Neural cell (in vitro differentiated cells): ENCODE measurements at regions not wholly inside any gene's neighbourhood (a gene's known extent, or its start where the extent isn't known, plus 50 kb on each side); places are given as distances from the start of the nearest gene placed in this dataset.

Experiments used
- H2AFZ ChIP-seq: fragments of 200-600, 300-800 bp; sonication (generic), shearing (Covaris generic); 2 replicates; pipeline ENCODE4 v1.6.0; 2014; ENCODE audit warnings: low read depth, mild to moderate bottlenecking, antibody characterized with exemption, low read length, moderate library complexity
- H3F3A ChIP-seq: fragments of 200-600 bp; shearing (Covaris generic); 2 replicates; pipeline ENCODE4 v1.6.1; 2016; ENCODE audit warnings: mild to moderate bottlenecking, moderate library complexity, mixed read lengths, antibody characterized with exemption, low read length; ENCODE audit not compliant: insufficient read depth, poor library complexity, severe bottlenecking
- H3K27ac ChIP-seq: fragments of 200-600, 300-800 bp; sonication (generic), shearing (Covaris generic); 2 replicates; pipeline ENCODE4 v1.5.1; 2014; ENCODE audit warnings: mild to moderate bottlenecking, low read length, moderate library complexity
- H3K27me3 ChIP-seq: fragments of 300-800, 200-600 bp; sonication (generic), shearing (Covaris generic); 2 replicates; pipeline ENCODE4 v1.6.0; 2014; ENCODE audit warnings: mild to moderate bottlenecking, low read depth, low read length, moderate library complexity; ENCODE audit not compliant: insufficient read depth
- H3K36me3 ChIP-seq: fragments of 300-800, 200-600 bp; sonication (generic), shearing (Covaris generic); 2 replicates; pipeline ENCODE4 v1.5.1; 2014; ENCODE audit warnings: mild to moderate bottlenecking, antibody characterized with exemption, low read length, moderate library complexity; ENCODE audit not compliant: insufficient read depth
- H3K4me2 ChIP-seq: fragments of 300-800, 200-600 bp; sonication (generic), shearing (Covaris generic); 2 replicates; pipeline ENCODE4 v1.6.0; 2014; ENCODE audit warnings: mild to moderate bottlenecking, low read length
- H3K4me3 ChIP-seq: fragments of 300-800, 200-600 bp; sonication (generic), shearing (Covaris generic); 2 replicates; pipeline ENCODE4 v1.5.1; 2014; ENCODE audit warnings: mild to moderate bottlenecking, low read length, moderate library complexity
- H3K79me2 ChIP-seq: fragments of 200-600 bp; shearing (Covaris generic); replicated peaks from 2 replicates; pipeline ENCODE4 v1.6.0; 2014; ENCODE audit warnings: mild to moderate bottlenecking, low read length, moderate library complexity; ENCODE audit not compliant: insufficient read depth
- H3K9ac ChIP-seq: fragments of 300-800, 200-600 bp; sonication (generic), shearing (Covaris generic); 2 replicates; pipeline ENCODE4 v1.6.1; 2016; ENCODE audit warnings: mild to moderate bottlenecking, low read length, mixed read lengths
- H3K9me2 ChIP-seq: fragments of 200-600 bp; shearing (Covaris generic); 2 replicates; pipeline ENCODE4 v1.6.1; 2016; ENCODE audit warnings: mild to moderate bottlenecking, low read length, mixed read lengths; ENCODE audit not compliant: insufficient read depth
- H3K9me3 ChIP-seq: fragments of 200-600, 300-800 bp; sonication (generic), shearing (Covaris generic); 2 replicates; pipeline ENCODE4 v1.6.1; 2016; ENCODE audit warnings: mild to moderate bottlenecking, mixed run types, low read length, moderate library complexity, mixed read lengths
- H4K20me1 ChIP-seq: fragments of 200-600 bp; shearing (Covaris generic); 2 replicates; pipeline ENCODE4 v1.6.1; 2016; ENCODE audit warnings: mild to moderate bottlenecking, mixed run types; ENCODE audit not compliant: insufficient read depth
- EP300 ChIP-seq: fragments of 450-650 bp; conservative IDR thresholded peaks from 2 replicates; pipeline ENCODE4 v1.6.1; 2014; ENCODE audit warnings: antibody characterized with exemption, mild to moderate bottlenecking, moderate library complexity; ENCODE audit not compliant: poor library complexity, severe bottlenecking
- EZH2 ChIP-seq: fragments of 200-600, 300-800 bp; shearing (Covaris generic), sonication (generic); IDR thresholded peaks from 2 replicates; pipeline ENCODE4 v1.6.1; 2014; ENCODE audit warnings: antibody characterized with exemption, low read length, borderline replicate concordance, mild to moderate bottlenecking; ENCODE audit not compliant: insufficient read depth, poor library complexity, severe bottlenecking
- MXI1 ChIP-seq: fragments of 450-650 bp; conservative IDR thresholded peaks from 2 replicates; pipeline ENCODE4 v1.6.1; 2014; ENCODE audit warnings: antibody characterized with exemption, mild to moderate bottlenecking; ENCODE audit not compliant: poor library complexity, severe bottlenecking
- POLR2AphosphoS5 ChIP-seq: IDR thresholded peaks from 2 replicates; pipeline ENCODE4 v1.6.1; 2012
- RAD21 ChIP-seq: fragments of 450-650 bp; conservative IDR thresholded peaks from 2 replicates; pipeline ENCODE4 v1.6.1; 2014; ENCODE audit warnings: antibody characterized with exemption, mild to moderate bottlenecking, moderate library complexity
- SMC3 ChIP-seq: fragments of 450-650 bp; conservative IDR thresholded peaks from 2 replicates; pipeline ENCODE4 v1.6.1; 2014; ENCODE audit warnings: antibody characterized with exemption, mild to moderate bottlenecking, moderate library complexity; ENCODE audit not compliant: poor library complexity
- TAF1 ChIP-seq: IDR thresholded peaks from 2 replicates; pipeline ENCODE4 v1.6.1; 2012; ENCODE audit warnings: low read depth
- TF ChIP-seq, protein P1 (sequence below): fragments of 450-650 bp; IDR thresholded peaks from 2 replicates; pipeline ENCODE4 v1.5.1; 2014; ENCODE audit warnings: antibody characterized with exemption, mild to moderate bottlenecking, moderate library complexity; ENCODE audit not compliant: poor library complexity, severe bottlenecking
- TF ChIP-seq, protein P2 (sequence below): IDR thresholded peaks from 2 replicates; pipeline ENCODE4 v1.6.1; 2012; ENCODE audit warnings: borderline replicate concordance

DNA sequence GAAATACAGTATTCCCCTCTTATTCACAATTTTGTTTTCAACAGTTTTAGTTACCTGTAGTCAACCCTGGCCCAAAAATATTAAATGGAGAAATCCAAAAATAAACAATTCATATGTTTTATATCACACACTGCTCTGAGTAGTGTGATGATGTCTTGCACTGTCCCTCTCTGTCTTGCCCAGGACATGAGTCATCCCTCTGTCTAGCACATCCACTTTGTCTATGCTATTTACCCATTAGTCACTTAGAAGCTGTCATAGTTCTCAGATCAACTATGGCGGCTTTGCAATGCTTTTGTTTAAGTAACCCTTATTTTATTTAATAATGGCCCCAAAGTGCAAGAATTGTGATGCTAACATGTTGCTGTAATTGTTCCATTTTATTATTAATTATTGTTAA, 380.6 kb upstream of the REG3G start:
- H3K9me3 ChIP-seq: no peaks in the 10 kb centered on the region
- H3K79me2 ChIP-seq: no peaks in the 10 kb centered on the region
- no peaks in the 10 kb centered on the region for H3K9me2 ChIP-seq
- no peak overlapping the region for H2AFZ ChIP-seq
- H3K4me2 ChIP-seq: no peak overlapping the region
- no peaks in the 10 kb centered on the region for H3F3A ChIP-seq
- H4K20me1 ChIP-seq: no peaks in the 10 kb centered on the region
- no peaks in the 10 kb centered on the region for H3K27me3 ChIP-seq
- H3K27ac ChIP-seq: no peak overlapping the region
- H3K9ac ChIP-seq: no peak overlapping the region
- H3K36me3 ChIP-seq: no peaks in the 10 kb centered on the region
- no peak for TF ChIP-seq POLR2AphosphoS5
- no peak overlapping the region for H3K4me3 ChIP-seq

DNA sequence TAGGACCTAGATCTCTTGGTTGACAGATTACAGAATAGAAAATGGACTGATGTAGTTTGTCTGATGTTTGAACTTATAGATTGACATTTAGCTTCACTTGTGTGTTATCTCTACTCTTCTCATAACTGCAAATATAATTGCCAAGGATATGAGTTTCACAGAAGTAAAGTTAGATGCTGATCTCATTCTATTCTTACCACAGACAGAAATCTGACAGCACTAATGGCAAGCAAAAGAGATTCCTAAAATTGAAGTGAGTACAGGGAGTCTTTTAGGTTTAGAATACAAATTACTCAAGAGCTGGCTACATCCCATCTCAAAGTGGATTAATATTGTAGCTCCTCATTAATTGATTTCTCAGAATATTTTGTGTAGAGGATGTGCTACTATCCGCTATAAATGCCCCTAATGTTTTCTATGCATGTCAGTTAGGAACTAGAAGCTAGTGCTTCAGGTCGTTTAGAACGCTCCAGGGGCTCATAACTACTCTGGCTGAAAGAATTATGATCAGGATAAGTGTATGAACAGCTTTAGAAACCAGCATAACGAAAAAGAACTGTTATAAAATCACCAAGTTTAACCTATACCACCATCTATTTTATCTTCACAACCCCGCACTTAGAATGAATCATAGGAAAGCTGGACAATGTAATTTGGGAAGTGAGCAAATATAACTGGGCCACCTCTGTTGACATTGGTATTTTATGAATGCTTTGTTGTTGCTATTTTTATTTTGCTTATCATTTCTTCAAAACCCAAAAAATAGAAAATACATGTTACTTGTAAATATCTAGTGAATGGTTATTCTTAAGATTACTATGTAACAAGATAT, 378.8 kb upstream of the REG3G start:
- no peaks in the 10 kb centered on the region for H3K9me2 ChIP-seq
- no peaks in the 10 kb centered on the region for H3K36me3 ChIP-seq
- TF ChIP-seq POLR2AphosphoS5 (no peak), EP300 (no peak), MXI1 (no peak), EZH2 (no peak), RAD21 (no peak), SMC3 (no peak), TAF1 (no peak)
- TF ChIP-seq, protein P1, sequence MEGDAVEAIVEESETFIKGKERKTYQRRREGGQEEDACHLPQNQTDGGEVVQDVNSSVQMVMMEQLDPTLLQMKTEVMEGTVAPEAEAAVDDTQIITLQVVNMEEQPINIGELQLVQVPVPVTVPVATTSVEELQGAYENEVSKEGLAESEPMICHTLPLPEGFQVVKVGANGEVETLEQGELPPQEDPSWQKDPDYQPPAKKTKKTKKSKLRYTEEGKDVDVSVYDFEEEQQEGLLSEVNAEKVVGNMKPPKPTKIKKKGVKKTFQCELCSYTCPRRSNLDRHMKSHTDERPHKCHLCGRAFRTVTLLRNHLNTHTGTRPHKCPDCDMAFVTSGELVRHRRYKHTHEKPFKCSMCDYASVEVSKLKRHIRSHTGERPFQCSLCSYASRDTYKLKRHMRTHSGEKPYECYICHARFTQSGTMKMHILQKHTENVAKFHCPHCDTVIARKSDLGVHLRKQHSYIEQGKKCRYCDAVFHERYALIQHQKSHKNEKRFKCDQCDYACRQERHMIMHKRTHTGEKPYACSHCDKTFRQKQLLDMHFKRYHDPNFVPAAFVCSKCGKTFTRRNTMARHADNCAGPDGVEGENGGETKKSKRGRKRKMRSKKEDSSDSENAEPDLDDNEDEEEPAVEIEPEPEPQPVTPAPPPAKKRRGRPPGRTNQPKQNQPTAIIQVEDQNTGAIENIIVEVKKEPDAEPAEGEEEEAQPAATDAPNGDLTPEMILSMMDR: no peak
- TF ChIP-seq, protein P2, sequence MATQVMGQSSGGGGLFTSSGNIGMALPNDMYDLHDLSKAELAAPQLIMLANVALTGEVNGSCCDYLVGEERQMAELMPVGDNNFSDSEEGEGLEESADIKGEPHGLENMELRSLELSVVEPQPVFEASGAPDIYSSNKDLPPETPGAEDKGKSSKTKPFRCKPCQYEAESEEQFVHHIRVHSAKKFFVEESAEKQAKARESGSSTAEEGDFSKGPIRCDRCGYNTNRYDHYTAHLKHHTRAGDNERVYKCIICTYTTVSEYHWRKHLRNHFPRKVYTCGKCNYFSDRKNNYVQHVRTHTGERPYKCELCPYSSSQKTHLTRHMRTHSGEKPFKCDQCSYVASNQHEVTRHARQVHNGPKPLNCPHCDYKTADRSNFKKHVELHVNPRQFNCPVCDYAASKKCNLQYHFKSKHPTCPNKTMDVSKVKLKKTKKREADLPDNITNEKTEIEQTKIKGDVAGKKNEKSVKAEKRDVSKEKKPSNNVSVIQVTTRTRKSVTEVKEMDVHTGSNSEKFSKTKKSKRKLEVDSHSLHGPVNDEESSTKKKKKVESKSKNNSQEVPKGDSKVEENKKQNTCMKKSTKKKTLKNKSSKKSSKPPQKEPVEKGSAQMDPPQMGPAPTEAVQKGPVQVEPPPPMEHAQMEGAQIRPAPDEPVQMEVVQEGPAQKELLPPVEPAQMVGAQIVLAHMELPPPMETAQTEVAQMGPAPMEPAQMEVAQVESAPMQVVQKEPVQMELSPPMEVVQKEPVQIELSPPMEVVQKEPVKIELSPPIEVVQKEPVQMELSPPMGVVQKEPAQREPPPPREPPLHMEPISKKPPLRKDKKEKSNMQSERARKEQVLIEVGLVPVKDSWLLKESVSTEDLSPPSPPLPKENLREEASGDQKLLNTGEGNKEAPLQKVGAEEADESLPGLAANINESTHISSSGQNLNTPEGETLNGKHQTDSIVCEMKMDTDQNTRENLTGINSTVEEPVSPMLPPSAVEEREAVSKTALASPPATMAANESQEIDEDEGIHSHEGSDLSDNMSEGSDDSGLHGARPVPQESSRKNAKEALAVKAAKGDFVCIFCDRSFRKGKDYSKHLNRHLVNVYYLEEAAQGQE: no peak
- no peak overlapping the region for H2AFZ ChIP-seq
- no peaks in the 10 kb centered on the region for H3K9me3 ChIP-seq
- no peak overlapping the region for H3K27ac ChIP-seq
- no peaks in the 10 kb centered on the region for H3K27me3 ChIP-seq
- H3K79me2 ChIP-seq: no peaks in the 10 kb centered on the region
- H3K4me3 ChIP-seq: no peak overlapping the region
- no peak overlapping the region for H3K9ac ChIP-seq
- no peak overlapping the region for H3K4me2 ChIP-seq
- no peaks in the 10 kb centered on the region for H3F3A ChIP-seq
- H4K20me1 ChIP-seq: no peaks in the 10 kb centered on the region
